ENCODE measurements at regions not wholly inside any gene's neighbourhood (a gene's known extent, or its start where the extent isn't known, plus 50 kb on each side); places are given as distances from the start of the nearest gene placed in this dataset.
A peak's percentile ranks its signal among the peaks of the same experiment; 100 is the strongest.

- Histone ChIP-seq H3K4ac (ENCODE audit: low read depth in 1 of 2, low read length in 2 of 2) (no peak overlapping the region), H2AFZ (ENCODE audit: low read depth, low read length) (no peak overlapping the region), H3K9me3 (ENCODE audit: control insufficient read depth, low read length) (no peaks in the 10 kb centered on the region), H4K8ac (ENCODE audit: low read length) (no peak overlapping the region), H3K23ac (ENCODE audit: low read length in 2 of 2) (no peak overlapping the region), H3K27me3 (ENCODE audit: control insufficient read depth in 1 of 2, insufficient read depth in 1 of 2, low read length in 2 of 2) (no peaks in the 10 kb centered on the region), H3K4me3 (ENCODE audit: insufficient read depth in 1 of 2, low read depth in 1 of 2, low read length in 2 of 2) (no peak overlapping the region), H2BK5ac (ENCODE audit: low read depth, low read length, poor library complexity, severe bottlenecking) (no peak overlapping the region), H3K4me2 (ENCODE audit: low read length, poor library complexity, severe bottlenecking) (no peak overlapping the region), H2BK15ac (ENCODE audit: low read depth, poor library complexity, severe bottlenecking) (no peak overlapping the region), H4K91ac (ENCODE audit: low read length) (no peak overlapping the region), H2BK120ac (ENCODE audit: low read depth, low read length) (no peak overlapping the region), H2BK12ac (ENCODE audit: low read length in 2 of 2) (no peak overlapping the region), H3K79me1 (replicated peaks; ENCODE audit: low read length, poor library complexity, severe bottlenecking) (peaks cover 22% of the 10 kb centered on the region), H3K9ac (ENCODE audit: low read length) (no peak overlapping the region), H3K18ac (ENCODE audit: low read depth in 1 of 2, low read length in 2 of 2) (peak overlapping the region in 1 of 2 experiments; percentile 21), H3K4me1 (ENCODE audit: control insufficient read depth, insufficient read depth, low read depth, low read length) (peaks cover 3% of the 10 kb centered on the region), H3K14ac (ENCODE audit: low read length in 2 of 2) (no peak overlapping the region), H2AK5ac (ENCODE audit: low read length, severe bottlenecking) (no peak overlapping the region), H3K36me3 (ENCODE audit: control insufficient read depth in 1 of 2, insufficient read depth in 2 of 2, low read depth in 1 of 2, low read length in 2 of 2) (peaks cover 0 to 4% of the 10 kb centered on the region in 2 experiments), H3K27ac (ENCODE audit: low read length, poor library complexity, severe bottlenecking) (no peak overlapping the region)
- DNase-seq = no peak
These were observed 167.9 kb downstream of the KLF12 start for GRCh38 chr13:73966331-73966730.

GRCh38 chr13:73962284-73962683 lies 171.9 kb downstream of the KLF12 start:
- no peak overlapping the region for H2AK5ac ChIP-seq (ENCODE audit: low read length, severe bottlenecking)
- peaks cover 23% of the 10 kb centered on the region for H3K79me1 ChIP-seq (replicated peaks; ENCODE audit: low read length, poor library complexity, severe bottlenecking)
- H3K4ac ChIP-seq (ENCODE audit: low read depth in 1 of 2, low read length in 2 of 2) = no peak overlapping the region
- peaks cover 0 to 4% of the 10 kb centered on the region in 2 experiments for H3K36me3 ChIP-seq (ENCODE audit: control insufficient read depth in 1 of 2, insufficient read depth in 2 of 2, low read depth in 1 of 2, low read length in 2 of 2)
- no peak overlapping the region for H3K27ac ChIP-seq (ENCODE audit: low read length, poor library complexity, severe bottlenecking)
- no peak overlapping the region for H3K4me3 ChIP-seq (ENCODE audit: insufficient read depth in 1 of 2, low read depth in 1 of 2, low read length in 2 of 2)
- no peak overlapping the region for H2BK15ac ChIP-seq (ENCODE audit: low read depth, poor library complexity, severe bottlenecking)
- no peaks in the 10 kb centered on the region for H3K27me3 ChIP-seq (ENCODE audit: control insufficient read depth in 1 of 2, insufficient read depth in 1 of 2, low read length in 2 of 2)
- peaks cover 3% of the 10 kb centered on the region for H3K4me1 ChIP-seq (ENCODE audit: control insufficient read depth, insufficient read depth, low read depth, low read length)
- DNase-seq = no peak
- H3K9me3 ChIP-seq (ENCODE audit: control insufficient read depth, low read length) = no peaks in the 10 kb centered on the region
- H4K91ac ChIP-seq (ENCODE audit: low read length) = no peak overlapping the region
- no peak overlapping the region for H3K23ac ChIP-seq (ENCODE audit: low read length in 2 of 2)
- no peak overlapping the region for H2AFZ ChIP-seq (ENCODE audit: low read depth, low read length)
- H3K4me2 ChIP-seq (ENCODE audit: low read length, poor library complexity, severe bottlenecking) = no peak overlapping the region
- H3K9ac ChIP-seq (ENCODE audit: low read length) = no peak overlapping the region
- no peak overlapping the region for H3K18ac ChIP-seq (ENCODE audit: low read depth in 1 of 2, low read length in 2 of 2)
- 82% methylated on average over 4 of the region's 5 CpGs for WGBS
- no peak overlapping the region for H2BK120ac ChIP-seq (ENCODE audit: low read depth, low read length)
- H2BK5ac ChIP-seq (ENCODE audit: low read depth, low read length, poor library complexity, severe bottlenecking) = no peak overlapping the region
- no peak overlapping the region for H3K14ac ChIP-seq (ENCODE audit: low read length in 2 of 2)
- no peak overlapping the region for H2BK12ac ChIP-seq (ENCODE audit: low read length in 2 of 2)
- H4K8ac ChIP-seq (ENCODE audit: low read length) = no peak overlapping the region

- no peak overlapping the region for H3K23ac ChIP-seq (ENCODE audit: low read length in 2 of 2)
- no peak overlapping the region for H3K9ac ChIP-seq (ENCODE audit: low read length)
- H3K14ac ChIP-seq (ENCODE audit: low read length in 2 of 2) = no peak overlapping the region
- WGBS = 87% methylated on average over 4 of the region's 4 CpGs
- H2BK15ac ChIP-seq (ENCODE audit: low read depth, poor library complexity, severe bottlenecking) = no peak overlapping the region
- no peak overlapping the region for H2AFZ ChIP-seq (ENCODE audit: low read depth, low read length)
- H4K8ac ChIP-seq (ENCODE audit: low read length) = no peak overlapping the region
- H3K79me1 ChIP-seq (replicated peaks; ENCODE audit: low read length, poor library complexity, severe bottlenecking) = peaks cover 22% of the 10 kb centered on the region
- no peak overlapping the region for H3K18ac ChIP-seq (ENCODE audit: low read depth in 1 of 2, low read length in 2 of 2)
- H3K36me3 ChIP-seq (ENCODE audit: control insufficient read depth in 1 of 2, insufficient read depth in 2 of 2, low read depth in 1 of 2, low read length in 2 of 2) = peaks cover 0 to 4% of the 10 kb centered on the region in 2 experiments
- H3K4me2 ChIP-seq (ENCODE audit: low read length, poor library complexity, severe bottlenecking) = no peak overlapping the region
- no peak overlapping the region for H3K4ac ChIP-seq (ENCODE audit: low read depth in 1 of 2, low read length in 2 of 2)
- no peak overlapping the region for H2AK5ac ChIP-seq (ENCODE audit: low read length, severe bottlenecking)
- no peaks in the 10 kb centered on the region for H3K9me3 ChIP-seq (ENCODE audit: control insufficient read depth, low read length)
- H2BK12ac ChIP-seq (ENCODE audit: low read length in 2 of 2) = no peak overlapping the region
- H2BK5ac ChIP-seq (ENCODE audit: low read depth, low read length, poor library complexity, severe bottlenecking) = no peak overlapping the region
- H3K4me1 ChIP-seq (ENCODE audit: control insufficient read depth, insufficient read depth, low read depth, low read length) = peaks cover 3% of the 10 kb centered on the region
- no peak overlapping the region for H3K27ac ChIP-seq (ENCODE audit: low read length, poor library complexity, severe bottlenecking)
- no peak overlapping the region for H3K4me3 ChIP-seq (ENCODE audit: insufficient read depth in 1 of 2, low read depth in 1 of 2, low read length in 2 of 2)
- no peak for DNase-seq
- H4K91ac ChIP-seq (ENCODE audit: low read length) = no peak overlapping the region
- no peaks in the 10 kb centered on the region for H3K27me3 ChIP-seq (ENCODE audit: control insufficient read depth in 1 of 2, insufficient read depth in 1 of 2, low read length in 2 of 2)
- H2BK120ac ChIP-seq (ENCODE audit: low read depth, low read length) = no peak overlapping the region
These were observed 173.0 kb downstream of the KLF12 start for GRCh38 chr13:73961181-73961580.

- no peak overlapping the region for H3K9ac ChIP-seq (ENCODE audit: low read length)
- H2AK5ac ChIP-seq (ENCODE audit: low read length, severe bottlenecking) = no peak overlapping the region
- no peak overlapping the region for H3K4me2 ChIP-seq (ENCODE audit: low read length, poor library complexity, severe bottlenecking)
- H3K9me3 ChIP-seq (ENCODE audit: control insufficient read depth, low read length) = no peaks in the 10 kb centered on the region
- no peak overlapping the region for H2BK120ac ChIP-seq (ENCODE audit: low read depth, low read length)
- DNase-seq = no peak
- no peak overlapping the region for H4K91ac ChIP-seq (ENCODE audit: low read length)
- H3K4me3 ChIP-seq (ENCODE audit: insufficient read depth in 1 of 2, low read depth in 1 of 2, low read length in 2 of 2) = no peak overlapping the region
- no peak overlapping the region for H3K14ac ChIP-seq (ENCODE audit: low read length in 2 of 2)
- H3K27ac ChIP-seq (ENCODE audit: low read length, poor library complexity, severe bottlenecking) = no peak overlapping the region
- no peak overlapping the region for H3K18ac ChIP-seq (ENCODE audit: low read depth in 1 of 2, low read length in 2 of 2)
- no peak overlapping the region for H2BK5ac ChIP-seq (ENCODE audit: low read depth, low read length, poor library complexity, severe bottlenecking)
- H3K27me3 ChIP-seq (ENCODE audit: control insufficient read depth in 1 of 2, insufficient read depth in 1 of 2, low read length in 2 of 2) = no peaks in the 10 kb centered on the region
- H3K23ac ChIP-seq (ENCODE audit: low read length in 2 of 2) = no peak overlapping the region
- peaks cover 21% of the 10 kb centered on the region for H3K79me1 ChIP-seq (replicated peaks; ENCODE audit: low read length, poor library complexity, severe bottlenecking)
- no peak overlapping the region for H2BK15ac ChIP-seq (ENCODE audit: low read depth, poor library complexity, severe bottlenecking)
- no peak overlapping the region for H3K4ac ChIP-seq (ENCODE audit: low read depth in 1 of 2, low read length in 2 of 2)
- peaks cover 0 to 4% of the 10 kb centered on the region in 2 experiments for H3K36me3 ChIP-seq (ENCODE audit: control insufficient read depth in 1 of 2, insufficient read depth in 2 of 2, low read depth in 1 of 2, low read length in 2 of 2)
- no CpG with 5 or more reads among the region's 1 CpG for WGBS
- no peak overlapping the region for H2AFZ ChIP-seq (ENCODE audit: low read depth, low read length)
- H4K8ac ChIP-seq (ENCODE audit: low read length) = no peak overlapping the region
- H3K4me1 ChIP-seq (ENCODE audit: control insufficient read depth, insufficient read depth, low read depth, low read length) = peaks cover 3% of the 10 kb centered on the region
- H2BK12ac ChIP-seq (ENCODE audit: low read length in 2 of 2) = no peak overlapping the region
These were observed 173.7 kb downstream of the KLF12 start for GRCh38 chr13:73960474-73960873.

All from mesenchymal stem cell (in vitro differentiated cells and primary cell).